CD14-positive monocyte (primary cell): ENCODE measurements at regions not wholly inside any gene's neighbourhood (a gene's known extent, or its start where the extent isn't known, plus 50 kb on each side); places are given as distances from the start of the nearest gene placed in this dataset.

Source experiments
- DNase-seq, 3 donors: peaks; one replicate each; pipeline ENCODE4 v3.0.0-alpha.2; 2011 to 2022
- H2AFZ ChIP-seq: 2 replicates; pipeline ENCODE4 v1.6.0; 2012; ENCODE audit warnings: mild to moderate bottlenecking, low read depth, low read length, inconsistent platforms; ENCODE audit not compliant: insufficient read depth, poor library complexity, severe bottlenecking
- H3K27ac ChIP-seq, 2 donors: 1 replicate in 1 of 2; 2 replicates in 1 of 2; pipeline ENCODE4 v1.5.1; 2012 to 2013; ENCODE audit warnings: low read length in 2 of 2, control low read depth in 1 of 2, inconsistent platforms in 1 of 2, low read depth in 1 of 2, mild to moderate bottlenecking in 1 of 2
- H3K27me3 ChIP-seq, 2 donors: one replicate each; pipeline versions ENCODE4 v1.6.0 to v1.6.1; 2011 to 2013; ENCODE audit warnings: low read length in 2 of 2; ENCODE audit not compliant: control insufficient read depth in 2 of 2, insufficient read depth in 2 of 2
- H3K36me3 ChIP-seq, 2 donors: replicated peaks in 1 of 2; 1 replicate in 1 of 2; 2 replicates in 1 of 2; pipeline versions ENCODE4 v1.5.1 to v1.6.1; 2012 to 2013; ENCODE audit warnings: low read length in 2 of 2, control low read depth in 1 of 2, inconsistent platforms in 1 of 2, mild to moderate bottlenecking in 1 of 2; ENCODE audit not compliant: insufficient read depth in 2 of 2, control insufficient read depth in 1 of 2
- H3K4me1 ChIP-seq, 2 donors: 1 replicate in 1 of 2; 2 replicates in 1 of 2; pipeline versions ENCODE4 v1.5.1 to v1.6.1; 2012 to 2013; ENCODE audit warnings: low read length in 2 of 2, control low read depth in 1 of 2, inconsistent platforms in 1 of 2, mild to moderate bottlenecking in 1 of 2, moderate library complexity in 1 of 2; ENCODE audit not compliant: insufficient read depth in 2 of 2, control insufficient read depth in 1 of 2
- H3K4me2 ChIP-seq: replicated peaks from 2 replicates; pipeline ENCODE3; 2012; ENCODE audit warnings: low read length, moderate library complexity, mild to moderate bottlenecking; ENCODE audit not compliant: poor library complexity, severe bottlenecking; ENCODE audit errors: extremely low read depth
- H3K4me3 ChIP-seq, 3 experiments: fragments of 200-600 bp in 1 of 3; sonication (generic) in 1 of 3; replicated peaks in 1 of 3; 1 replicate in 2 of 3; 2 replicates in 1 of 3; pipeline ENCODE4 v1.5.1; 2011 to 2013; ENCODE audit warnings: low read length in 3 of 3, mild to moderate bottlenecking in 3 of 3, control low read depth in 2 of 3, low read depth in 2 of 3, inconsistent platforms in 1 of 3, moderate library complexity in 1 of 3
- H3K79me2 ChIP-seq: 2 replicates; pipeline ENCODE4 v1.6.0; 2012; ENCODE audit warnings: mild to moderate bottlenecking, control low read depth, inconsistent platforms, low read length, moderate library complexity; ENCODE audit not compliant: insufficient read depth
- H3K9ac ChIP-seq: 2 replicates; pipeline ENCODE4 v1.6.0; 2017; ENCODE audit warnings: low read length, mild to moderate bottlenecking; ENCODE audit not compliant: insufficient read depth, poor library complexity, severe bottlenecking
- H3K9me3 ChIP-seq, 2 donors: replicated peaks in 1 of 2; 1 replicate in 1 of 2; 2 replicates in 1 of 2; pipeline versions ENCODE4 v1.5.1 to v1.6.1; 2012 to 2013; ENCODE audit warnings: low read length in 2 of 2, control low read depth in 1 of 2; ENCODE audit not compliant: control insufficient read depth in 1 of 2, insufficient read depth in 1 of 2
- H4K20me1 ChIP-seq: 2 replicates; pipeline ENCODE4 v1.6.0; 2012; ENCODE audit warnings: mild to moderate bottlenecking, low read length, control low read depth, moderate library complexity; ENCODE audit not compliant: insufficient read depth
- H3K27ac Mint-ChIP-seq, 7 donors: one replicate each; pipeline ENCODE4 v1.8.0; 2020; ENCODE audit warnings: mild to moderate bottlenecking in 7 of 7, mixed read lengths in 7 of 7, moderate library complexity in 6 of 7, inconsistent platforms in 2 of 7
- H3K27me3 Mint-ChIP-seq, 3 donors: one replicate each; pipeline ENCODE4 v1.8.0; 2021 to 2022; ENCODE audit warnings: low read depth in 3 of 3, mild to moderate bottlenecking in 3 of 3, mixed read lengths in 3 of 3, moderate library complexity in 3 of 3, inconsistent platforms in 1 of 3
- H3K36me3 Mint-ChIP-seq, 2 donors: one replicate each; pipeline ENCODE4 v1.8.0; 2020; ENCODE audit warnings: mixed read lengths in 2 of 2, inconsistent platforms in 1 of 2, mild to moderate bottlenecking in 1 of 2
- H3K4me1 Mint-ChIP-seq: one replicate; pipeline ENCODE4 v1.8.0; 2020; ENCODE audit warnings: mild to moderate bottlenecking, mixed read lengths
- H3K4me3 Mint-ChIP-seq, 2 donors: one replicate each; pipeline ENCODE4 v1.8.0; 2020; ENCODE audit warnings: mild to moderate bottlenecking in 2 of 2, mixed read lengths in 2 of 2, moderate library complexity in 1 of 2
- H3K9me3 Mint-ChIP-seq, 7 donors: one replicate each; pipeline ENCODE4 v1.8.0; 2020 to 2022; ENCODE audit warnings: mixed read lengths in 7 of 7, mild to moderate bottlenecking in 6 of 7, moderate library complexity in 6 of 7, inconsistent platforms in 2 of 7
- CTCF ChIP-seq: fragments of 200-600 bp; IDR thresholded peaks from one replicate; pipeline ENCODE4 v1.8.0; 2022; ENCODE audit warnings: antibody characterized with exemption, mild to moderate bottlenecking
- WGBS: methylation state at CpG from one replicate; pipeline ENCODE4 v1.1.5; 2013; ENCODE audit warnings: missing lambda C conversion rate; ENCODE audit not compliant: insufficient coverage; 5-methylcytosine and 5-hydroxymethylcytosine counted together
- intact Hi-C, 2 donors: fragments of 100-400 bp; cut with micrococcal nuclease; formaldehyde crosslinking; loops; one replicate each; pipeline versions ENCODE4 v1.15.0 to v1.15.1; 2023

DNA sequence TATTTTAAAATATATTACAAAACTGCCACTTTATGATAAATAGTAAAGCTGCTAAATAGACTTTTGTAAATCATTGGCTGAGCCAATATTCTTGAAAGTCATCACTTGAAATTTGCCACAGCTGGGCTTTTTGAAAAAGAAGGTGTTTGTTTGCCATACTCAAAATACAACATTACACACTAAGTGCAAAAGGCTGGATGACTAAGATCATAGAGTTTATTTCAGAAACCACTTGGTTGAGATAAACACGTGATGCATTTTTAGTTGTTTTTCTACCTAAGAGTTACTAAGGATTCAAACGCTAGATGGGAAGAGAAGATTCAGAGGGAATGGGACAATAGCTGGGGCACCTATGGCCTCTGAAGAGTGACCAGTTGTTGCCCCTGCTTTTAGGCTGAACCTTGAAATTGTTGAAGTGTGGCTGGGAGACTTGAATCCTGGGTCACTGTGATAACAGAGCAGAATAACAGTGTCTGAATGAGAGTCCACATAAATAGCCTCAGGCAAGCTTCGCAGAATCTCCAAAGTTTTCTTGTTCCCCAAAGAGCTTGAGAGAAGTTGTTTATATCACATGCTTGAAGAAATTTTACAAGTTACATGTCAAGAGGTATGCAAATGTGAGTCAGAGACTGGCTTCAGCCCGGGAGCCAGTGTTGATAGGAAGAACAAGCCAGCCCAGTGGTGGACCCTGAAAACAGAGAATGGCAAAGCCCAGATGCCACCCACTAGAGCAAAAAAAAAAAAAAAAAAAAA lies 409.8 kb downstream of the GPD2 start:
- Histone ChIP-seq H2AFZ (no peak overlapping the region), H3K36me3 (no peaks in the 10 kb centered on the region), H3K4me2 (no peak overlapping the region), H3K27me3 (no peaks in the 10 kb centered on the region), H3K9ac (no peak overlapping the region), H3K4me3 (no peak overlapping the region), H4K20me1 (no peaks in the 10 kb centered on the region), H3K9me3 (no peaks in the 10 kb centered on the region), H3K79me2 (no peaks in the 10 kb centered on the region), H3K27ac (no peak overlapping the region), H3K4me1 (no peaks in the 10 kb centered on the region)
- H3K36me3 Mint-ChIP-seq: no peaks in the 10 kb centered on the region
- no peak for DNase-seq
- H3K27ac Mint-ChIP-seq: no peak overlapping the region
- TF ChIP-seq CTCF: no peak
- intact Hi-C loops: no loop called here
- peaks cover 0 to 3% (median 0%) of the 10 kb centered on the region in 7 donors for H3K9me3 Mint-ChIP-seq
- peaks cover 0 to 5% (median 1%) of the 10 kb centered on the region in 3 donors for H3K27me3 Mint-ChIP-seq
- no peak overlapping the region for H3K4me3 Mint-ChIP-seq
- 60% methylated on average over 3 of the region's 4 CpGs for WGBS
- no peaks in the 10 kb centered on the region for H3K4me1 Mint-ChIP-seq

DNA sequence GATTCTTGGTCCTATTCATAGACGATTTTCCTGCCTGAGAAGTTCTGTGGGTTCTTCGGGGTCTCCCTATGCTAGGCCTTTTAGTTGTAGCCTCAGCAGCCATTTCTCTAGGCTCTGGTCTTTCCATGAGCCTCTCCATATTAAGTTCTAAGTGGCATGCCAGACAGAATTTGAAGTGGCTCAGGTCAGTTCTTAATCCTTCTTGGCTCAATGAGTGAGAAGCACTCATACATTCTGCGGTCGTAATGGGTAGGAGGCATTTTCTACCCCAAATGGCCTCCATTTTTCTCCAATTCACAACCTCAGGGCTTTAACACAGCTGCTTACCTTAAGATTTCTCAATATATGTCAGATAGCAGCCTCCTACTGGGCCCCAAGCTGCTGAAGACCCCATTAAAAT lies 405.3 kb upstream of the GALNT5 start:
- TF ChIP-seq CTCF: no peak
- Histone ChIP-seq H3K9me3 (no peaks in the 10 kb centered on the region), H4K20me1 (no peaks in the 10 kb centered on the region), H3K27ac (no peak overlapping the region), H3K27me3 (no peaks in the 10 kb centered on the region), H3K79me2 (no peaks in the 10 kb centered on the region), H3K9ac (no peak overlapping the region), H3K36me3 (no peaks in the 10 kb centered on the region), H2AFZ (no peak overlapping the region), H3K4me2 (no peak overlapping the region), H3K4me1 (no peaks in the 10 kb centered on the region), H3K4me3 (no peak overlapping the region)
- no peaks in the 10 kb centered on the region for H3K36me3 Mint-ChIP-seq
- intact Hi-C loops: no loop called here
- no CpG with 5 or more reads among the region's 4 CpGs for WGBS
- peaks cover 0 to 2% (median 0%) of the 10 kb centered on the region in 3 donors for H3K27me3 Mint-ChIP-seq
- H3K9me3 Mint-ChIP-seq: peaks cover 0 to 5% (median 0%) of the 10 kb centered on the region in 7 donors
- H3K4me3 Mint-ChIP-seq: no peak overlapping the region
- no peaks in the 10 kb centered on the region for H3K4me1 Mint-ChIP-seq
- H3K27ac Mint-ChIP-seq: no peak overlapping the region
- DNase-seq: no peak
